ENCODE measurements at regions not wholly inside any gene's neighbourhood (a gene's known extent, or its start where the extent isn't known, plus 50 kb on each side); places are given as distances from the start of the nearest gene placed in this dataset.

DNA sequence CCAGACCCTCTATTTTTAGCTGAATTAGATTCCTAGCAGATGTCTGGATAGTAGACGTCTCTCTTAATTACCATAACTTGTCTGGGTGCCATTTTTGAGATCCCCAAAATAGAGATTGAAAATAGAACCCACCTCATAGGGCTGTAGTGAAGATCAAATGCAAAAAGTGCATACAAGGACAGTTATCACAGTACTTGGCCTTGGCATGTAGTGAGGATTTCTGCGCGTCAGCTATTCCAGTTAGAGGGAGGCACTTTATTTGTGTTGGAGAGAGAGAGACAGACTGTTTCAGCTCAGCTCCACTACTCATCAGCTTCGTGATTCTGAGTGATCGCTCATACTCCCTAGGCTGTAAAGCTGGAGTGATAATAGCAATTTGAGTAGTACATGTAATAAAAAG is 59.6 kb upstream of the CDH13 start:
- TF ChIP-seq, protein P1, sequence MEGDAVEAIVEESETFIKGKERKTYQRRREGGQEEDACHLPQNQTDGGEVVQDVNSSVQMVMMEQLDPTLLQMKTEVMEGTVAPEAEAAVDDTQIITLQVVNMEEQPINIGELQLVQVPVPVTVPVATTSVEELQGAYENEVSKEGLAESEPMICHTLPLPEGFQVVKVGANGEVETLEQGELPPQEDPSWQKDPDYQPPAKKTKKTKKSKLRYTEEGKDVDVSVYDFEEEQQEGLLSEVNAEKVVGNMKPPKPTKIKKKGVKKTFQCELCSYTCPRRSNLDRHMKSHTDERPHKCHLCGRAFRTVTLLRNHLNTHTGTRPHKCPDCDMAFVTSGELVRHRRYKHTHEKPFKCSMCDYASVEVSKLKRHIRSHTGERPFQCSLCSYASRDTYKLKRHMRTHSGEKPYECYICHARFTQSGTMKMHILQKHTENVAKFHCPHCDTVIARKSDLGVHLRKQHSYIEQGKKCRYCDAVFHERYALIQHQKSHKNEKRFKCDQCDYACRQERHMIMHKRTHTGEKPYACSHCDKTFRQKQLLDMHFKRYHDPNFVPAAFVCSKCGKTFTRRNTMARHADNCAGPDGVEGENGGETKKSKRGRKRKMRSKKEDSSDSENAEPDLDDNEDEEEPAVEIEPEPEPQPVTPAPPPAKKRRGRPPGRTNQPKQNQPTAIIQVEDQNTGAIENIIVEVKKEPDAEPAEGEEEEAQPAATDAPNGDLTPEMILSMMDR (IDR thresholded peaks at IDR 0.05) = no peak

DNA sequence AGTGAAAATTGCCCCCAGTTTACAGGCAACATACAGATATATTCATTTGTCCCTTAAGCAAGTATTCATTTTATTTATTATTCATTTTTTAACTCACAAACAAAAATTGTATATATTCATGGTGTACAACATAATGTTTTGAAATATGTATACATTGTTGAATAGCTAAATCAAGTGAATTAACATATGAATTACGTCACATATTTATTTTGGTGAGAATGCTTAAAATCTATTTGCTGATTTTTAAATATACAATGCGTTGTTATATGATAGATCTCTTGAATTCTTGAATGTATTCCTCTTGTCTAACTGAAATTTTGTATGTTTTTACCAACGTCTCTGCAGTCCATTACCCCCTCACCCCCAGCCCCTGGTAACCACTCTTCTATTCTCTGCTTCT is 63.4 kb upstream of the CDH13 start:
- DNase-seq = no peak
- no peak overlapping the region for H3K27ac ChIP-seq
- H3K36me3 ChIP-seq = no peaks in the 10 kb centered on the region
- H3K4me1 ChIP-seq = peaks cover 0 to 22% (median 4%) of the 10 kb centered on the region in 4 donors
- intact Hi-C loops (cut with DNase I; ENCODE audit: low total_unique reads) = no loop called here
- no peaks in the 10 kb centered on the region for H3K27me3 ChIP-seq
- no peaks in the 10 kb centered on the region for H3K9me3 ChIP-seq
- TF ChIP-seq, protein P1 (IDR thresholded peaks at IDR 0.05) = no peak
- no peak overlapping the region for H3K4me3 ChIP-seq

More for the DNA sequence above, 59.6 kb upstream of the CDH13 start:
- no peaks in the 10 kb centered on the region for H3K27me3 ChIP-seq
- no peaks in the 10 kb centered on the region for H3K9me3 ChIP-seq
- intact Hi-C loops (cut with DNase I; ENCODE audit: low total_unique reads) = no loop called here
- peaks cover 0 to 22% (median 4%) of the 10 kb centered on the region in 4 donors for H3K4me1 ChIP-seq
- no peak overlapping the region for H3K4me3 ChIP-seq
- H3K36me3 ChIP-seq = no peaks in the 10 kb centered on the region
- peak overlapping the region; percentile 51 to 71 for H3K27ac ChIP-seq
- no peak for DNase-seq

DNA sequence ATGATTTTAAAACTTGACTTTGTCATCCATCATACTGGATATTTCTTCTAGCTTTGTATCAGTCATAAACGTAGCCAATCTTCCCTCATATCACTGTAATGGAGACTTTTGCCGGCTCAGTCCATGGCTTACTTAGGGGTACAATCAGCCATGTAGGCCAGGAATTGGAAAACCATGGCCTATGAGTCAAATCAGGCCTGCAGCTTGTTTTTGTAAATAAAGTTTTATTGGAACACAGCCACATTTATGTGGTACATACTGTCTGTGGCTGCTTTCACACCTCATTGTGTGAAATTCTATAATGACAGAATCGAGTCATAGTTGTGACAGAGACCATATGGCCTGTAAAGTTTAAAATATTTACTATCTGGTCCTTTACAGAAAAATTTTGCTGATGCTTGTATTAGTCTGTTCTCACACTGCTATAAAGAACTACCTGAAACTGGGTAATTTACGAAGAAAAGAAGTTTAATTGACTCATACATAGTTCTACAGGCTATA is 64.5 kb upstream of the CDH13 start:
- no peak overlapping the region for H3K4me3 ChIP-seq
- no peaks in the 10 kb centered on the region for H3K9me3 ChIP-seq
- no peaks in the 10 kb centered on the region for H3K36me3 ChIP-seq
- no peaks in the 10 kb centered on the region for H3K27me3 ChIP-seq
- no peak for DNase-seq
- TF ChIP-seq, protein P1 (IDR thresholded peaks at IDR 0.05) = no peak
- intact Hi-C loops (cut with DNase I; ENCODE audit: low total_unique reads) = no loop called here
- H3K4me1 ChIP-seq = peaks cover 0 to 12% (median under 1%) of the 10 kb centered on the region in 4 donors
- no peak overlapping the region for H3K27ac ChIP-seq

DNA sequence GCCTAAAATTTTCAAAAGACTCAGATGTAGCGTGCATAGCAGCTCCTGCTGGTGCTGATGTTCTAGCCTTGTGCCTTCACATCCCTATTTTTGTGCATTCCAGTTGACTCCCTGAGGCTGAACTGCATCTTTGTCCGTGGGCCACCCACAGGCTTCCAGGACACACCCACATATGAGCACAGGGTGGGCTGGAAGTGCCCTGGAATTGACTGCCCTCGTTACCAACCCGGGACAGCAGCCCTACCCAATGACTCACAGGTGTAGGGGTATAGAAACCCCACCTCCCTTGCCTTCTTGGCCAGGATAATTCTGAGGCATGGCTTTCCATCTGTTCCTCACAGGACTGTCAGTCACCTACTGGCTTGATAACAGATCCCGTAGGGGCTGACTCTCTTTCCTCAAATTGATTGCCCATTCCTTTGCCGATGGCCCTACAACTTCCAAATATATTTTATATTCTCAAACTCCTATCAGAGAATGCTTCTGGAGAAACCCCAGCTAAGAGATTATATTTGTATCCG is 65.9 kb upstream of the CDH13 start:
- H3K4me1 ChIP-seq = no peaks in the 10 kb centered on the region
- H3K4me3 ChIP-seq = no peak overlapping the region
- no peak overlapping the region for H3K27ac ChIP-seq
- TF ChIP-seq, protein P1 (IDR thresholded peaks at IDR 0.05) = no peak
- H3K36me3 ChIP-seq = no peaks in the 10 kb centered on the region
- no peaks in the 10 kb centered on the region for H3K27me3 ChIP-seq
- DNase-seq = no peak
- intact Hi-C loops (cut with DNase I; ENCODE audit: low total_unique reads) = no loop called here
- no peaks in the 10 kb centered on the region for H3K9me3 ChIP-seq

DNA sequence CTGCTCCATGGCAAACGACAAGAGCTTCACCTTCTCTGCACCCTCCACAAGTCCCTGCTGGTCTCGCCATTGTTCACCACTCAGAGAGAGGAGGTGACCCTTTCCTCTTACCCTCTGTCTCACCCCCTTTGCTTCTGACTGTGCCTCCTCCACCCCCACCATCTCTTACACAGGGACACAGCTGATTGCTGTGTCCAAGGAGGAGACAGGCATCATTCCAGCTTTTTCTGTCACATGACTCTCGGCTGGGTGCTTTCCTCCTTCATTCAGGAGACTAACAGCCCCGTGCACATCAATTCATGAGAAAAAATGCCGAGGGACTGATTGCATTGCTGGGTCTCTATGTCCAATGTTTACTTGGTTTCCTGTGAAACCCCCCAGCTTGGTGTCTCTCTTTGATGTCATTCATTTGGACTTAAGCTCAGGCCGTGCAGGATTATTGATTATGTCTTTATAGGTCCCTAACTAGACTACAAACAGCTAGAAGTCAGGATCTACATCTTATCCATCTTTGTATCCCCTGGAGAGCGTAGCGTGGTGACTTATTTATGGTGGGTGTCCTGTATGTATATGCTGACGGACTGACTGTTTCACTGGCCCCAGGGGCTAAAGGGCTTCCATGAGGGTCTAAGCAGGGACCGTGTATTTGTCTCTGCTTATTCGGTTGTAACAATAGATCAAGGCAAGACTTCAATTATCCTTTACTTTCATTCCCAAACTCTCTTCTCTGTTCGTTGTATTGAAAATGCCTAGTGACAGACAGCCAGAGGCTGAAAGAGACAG is 82.2 kb upstream of the CDH13 start:
- TF ChIP-seq, protein P1 (IDR thresholded peaks at IDR 0.05) = no peak
- DNase-seq = no peak
- no peaks in the 10 kb centered on the region for H3K9me3 ChIP-seq
- no peaks in the 10 kb centered on the region for H3K4me1 ChIP-seq
- H3K4me3 ChIP-seq = no peak overlapping the region
- intact Hi-C loops (cut with DNase I; ENCODE audit: low total_unique reads) = no loop called here
- H3K36me3 ChIP-seq = no peaks in the 10 kb centered on the region
- H3K27ac ChIP-seq = no peak overlapping the region
- H3K27me3 ChIP-seq = peaks cover 0 to 12% of the 10 kb centered on the region in 2 donors
